Upper lobe of left lung (tissue), 6 donors: ENCODE measurements at regions not wholly inside any gene's neighbourhood (a gene's known extent, or its start where the extent isn't known, plus 50 kb on each side); places are given as distances from the start of the nearest gene placed in this dataset.
"Not testable (repeated sequence)": the region's sequence is repeated elsewhere in the genome, so short reads cannot be mapped to it uniquely, and the experiment has no call there.

Experiments
- ATAC-seq, 2 donors: fragments of 200-7000 bp; cut with Tn5 transposase; one replicate each; pipeline ENCODE4 v1.9.1; 2022; ENCODE audit warnings: mild to moderate bottlenecking in 2 of 2, moderate library complexity in 2 of 2; ENCODE audit not compliant: low FRiP score in 2 of 2
- DNase-seq, 2 donors: peaks; one replicate each; pipeline ENCODE4 v3.0.0-alpha.2; 2019 to 2020
- H3K27ac ChIP-seq, 4 donors: fragments of 200-600 bp; sonication (generic); one replicate each; pipeline ENCODE4 v1.5.1; 2016 to 2019
- H3K27me3 ChIP-seq, 4 donors: fragments of 200-600 bp; sonication (generic); one replicate each; pipeline ENCODE4 v1.5.1; 2017 to 2019
- H3K36me3 ChIP-seq, 4 donors: fragments of 200-600 bp; sonication (generic); one replicate each; pipeline ENCODE4 v1.5.1; 2016 to 2019
- H3K4me1 ChIP-seq, 4 donors: fragments of 200-600 bp; sonication (generic); one replicate each; pipeline ENCODE4 v1.5.1; 2018 to 2019
- H3K4me3 ChIP-seq, 4 donors: fragments of 200-600 bp; sonication (generic); one replicate each; pipeline ENCODE4 v1.5.1; 2017 to 2019; ENCODE audit warnings: mild to moderate bottlenecking in 2 of 4, moderate library complexity in 1 of 4
- H3K9me3 ChIP-seq, 4 donors: fragments of 200-600 bp; sonication (generic); one replicate each; pipeline ENCODE4 v1.5.1; 2018 to 2019
- CTCF ChIP-seq, 6 experiments: fragments of 450-650 bp in 4 of 6; fragments of 200-600 bp in 2 of 6; sonication (generic) in 2 of 6; IDR thresholded peaks; one replicate each; pipeline ENCODE4 v1.5.1; 2016 to 2019; ENCODE audit warnings: antibody characterized with exemption in 6 of 6
- EP300 ChIP-seq, 4 donors: sonication (generic); formaldehyde crosslinking; IDR thresholded peaks; one replicate each; pipeline ENCODE4 v1.5.1; 2017; ENCODE audit warnings: antibody characterized with exemption in 4 of 4, control low read depth in 2 of 4
- POLR2A ChIP-seq, 4 donors: fragments of 450-650 bp; IDR thresholded peaks; one replicate each; pipeline ENCODE4 v1.5.1; 2016 to 2017; ENCODE audit warnings: antibody characterized with exemption in 4 of 4, mild to moderate bottlenecking in 2 of 4
- POLR2AphosphoS5 ChIP-seq, 2 donors: sonication (generic); formaldehyde crosslinking; IDR thresholded peaks; one replicate each; pipeline ENCODE4 v1.5.1; 2017; ENCODE audit warnings: antibody characterized with exemption in 2 of 2
- WGBS, 2 donors: methylation state at CpG; one replicate each; pipeline ENCODE4 v1.1.5; 2017 to 2018; 5-methylcytosine and 5-hydroxymethylcytosine counted together
- donor health status: DM: no; HTN: no; CAD: no; lungs with moderate emphysema.
- donor health status: DM: no; HTN: yes; CAD: no; lungs with severe emphysema.

GRCh38 chr15:84142888-84143337 is 92.7 kb upstream of the GOLGA6L4 start:
- DNase-seq, result peak in 1 of 2 donors; percentile 74
- peak; percentile 90 to 97 for ATAC-seq
- WGBS, 2 donors, result 0 to 3% methylated on average over 7 of the region's 7 CpGs
- Histone ChIP-seq H3K36me3 (no peaks in the 10 kb centered on the region), H3K27ac (no peak overlapping the region), H3K27me3 (no peaks in the 10 kb centered on the region), H3K9me3 (no peaks in the 10 kb centered on the region), H3K4me3 (no peak overlapping the region), H3K4me1 (peaks cover 0 to 5% (median 0%) of the 10 kb centered on the region in 4 donors)
- TF ChIP-seq POLR2A (IDR thresholded peaks at IDR 0.05) (no peak), CTCF (IDR thresholded peaks at IDR 0.05) (peak; percentile 59 to 86 (median 73))

GRCh38 chr15:84143753-84144314 is 91.7 kb upstream of the GOLGA6L4 start:
- no peak overlapping the region for H3K4me3 ChIP-seq
- no peak overlapping the region for H3K27ac ChIP-seq
- TF ChIP-seq CTCF (IDR thresholded peaks at IDR 0.05) (no peak), EP300 (IDR thresholded peaks at IDR 0.05) (no peak), POLR2AphosphoS5 (IDR thresholded peaks at IDR 0.05) (no peak), POLR2A (IDR thresholded peaks at IDR 0.05) (no peak)
- no peak for ATAC-seq
- no peaks in the 10 kb centered on the region for H3K9me3 ChIP-seq
- 85 to 92% methylated on average over 5 of the region's 5 CpGs for WGBS, 2 donors
- H3K36me3 ChIP-seq, result no peaks in the 10 kb centered on the region
- H3K4me1 ChIP-seq, result peaks cover 0 to 5% (median 0%) of the 10 kb centered on the region in 4 donors
- no peak for DNase-seq
- H3K27me3 ChIP-seq, result no peaks in the 10 kb centered on the region

- H3K4me1 ChIP-seq, DNase-seq, H3K36me3 ChIP-seq, H3K9me3 ChIP-seq, H3K4me3 ChIP-seq, H3K27me3 ChIP-seq, H3K27ac ChIP-seq, ATAC-seq: not testable (repeated sequence)
- WGBS, 2 donors, result 51 to 56% methylated on average over 8 of the region's 8 CpGs
Measured at GRCh38 chr15:84144946-84145345, 90.6 kb upstream of the GOLGA6L4 start.

GRCh38 chr15:84146299-84146698 is 89.3 kb upstream of the GOLGA6L4 start:
- DNase-seq, H3K4me3 ChIP-seq, H3K9me3 ChIP-seq, H3K36me3 ChIP-seq, H3K27ac ChIP-seq, H3K4me1 ChIP-seq, H3K27me3 ChIP-seq, ATAC-seq: not testable (repeated sequence)
- WGBS, 2 donors, result 87 to 90% methylated on average over 3 of the region's 3 CpGs

GRCh38 chr15:84147307-84147706 is 88.3 kb upstream of the GOLGA6L4 start:
- WGBS, 2 donors, result 67 to 90% methylated on average over 1 of the region's 2 CpGs
- H3K4me3 ChIP-seq, H3K27ac ChIP-seq, H3K27me3 ChIP-seq, DNase-seq, H3K4me1 ChIP-seq, ATAC-seq, H3K9me3 ChIP-seq, H3K36me3 ChIP-seq: not testable (repeated sequence)

- no peaks in the 10 kb centered on the region for H3K4me1 ChIP-seq
- no peak for DNase-seq
- no peak overlapping the region for H3K27ac ChIP-seq
- no peak for ATAC-seq
- H3K27me3 ChIP-seq, result no peaks in the 10 kb centered on the region
- H3K36me3 ChIP-seq, result no peaks in the 10 kb centered on the region
- H3K4me3 ChIP-seq, result no peak overlapping the region
- 78 to 81% methylated on average over 4 to 11 of the region's 11 CpGs for WGBS, 2 donors
- H3K9me3 ChIP-seq, result no peaks in the 10 kb centered on the region
- TF ChIP-seq CTCF (IDR thresholded peaks at IDR 0.05) (no peak), POLR2AphosphoS5 (IDR thresholded peaks at IDR 0.05) (no peak), EP300 (IDR thresholded peaks at IDR 0.05) (no peak), POLR2A (IDR thresholded peaks at IDR 0.05) (no peak)
Measured at GRCh38 chr15:84151205-84151931, 84.2 kb upstream of the GOLGA6L4 start.

GRCh38 chr15:84152381-84152979 is 83.1 kb upstream of the GOLGA6L4 start:
- not testable (repeated sequence) for H3K27ac ChIP-seq, ATAC-seq, H3K27me3 ChIP-seq, H3K36me3 ChIP-seq, H3K4me1 ChIP-seq, H3K9me3 ChIP-seq, H3K4me3 ChIP-seq, DNase-seq
- 80 to 93% methylated on average over 1 to 8 of the region's 8 CpGs for WGBS, 2 donors

GRCh38 chr15:84153655-84154140 is 81.9 kb upstream of the GOLGA6L4 start:
- H3K36me3 ChIP-seq, H3K27ac ChIP-seq, H3K4me3 ChIP-seq, H3K27me3 ChIP-seq, H3K9me3 ChIP-seq, H3K4me1 ChIP-seq, ATAC-seq: not testable (repeated sequence)
- DNase-seq, result peak in 1 of 2 donors; percentile 27
- 86 to 87% methylated on average over 7 to 11 of the region's 11 CpGs for WGBS, 2 donors

- not testable (repeated sequence) for H3K27ac ChIP-seq, ATAC-seq, H3K4me3 ChIP-seq, H3K36me3 ChIP-seq, H3K4me1 ChIP-seq, H3K9me3 ChIP-seq, H3K27me3 ChIP-seq
- peak in 1 of 2 donors; percentile 33 for DNase-seq
- 77 to 78% methylated on average over 7 to 8 of the region's 8 CpGs for WGBS, 2 donors
Measured at GRCh38 chr15:84154314-84154713, 81.3 kb upstream of the GOLGA6L4 start.
